CD4-positive, alpha-beta T cell treated with Interleukin-1 beta for 1 hour (primary cell): ENCODE measurements at regions not wholly inside any gene's neighbourhood (a gene's known extent, or its start where the extent isn't known, plus 50 kb on each side); places are given as distances from the start of the nearest gene placed in this dataset.
"Not testable (repeated sequence)": the region's sequence is repeated elsewhere in the genome, so short reads cannot be mapped to it uniquely, and the experiment has no call there.

ENCODE experiments used
- DNase-seq, 2 donors: peaks; one replicate each; pipeline ENCODE4 v3.0.0-alpha.2; 2020 to 2022

- not testable (repeated sequence) for DNase-seq
Observed at GRCh38 chr1:120232834-120233660, 56.7 kb upstream of the SEC22B start.

- not testable (repeated sequence) for DNase-seq
Observed at GRCh38 chr1:120229835-120230234, 53.5 kb upstream of the SEC22B start.
